AG04450 (cell line): ENCODE measurements at regions not wholly inside any gene's neighbourhood (a gene's known extent, or its start where the extent isn't known, plus 50 kb on each side); places are given as distances from the start of the nearest gene placed in this dataset.
"Not testable (repeated sequence)": the region's sequence is repeated elsewhere in the genome, so short reads cannot be mapped to it uniquely, and the experiment has no call there.

Experiments used
- CTCF ChIA-PET: fragments of 300-600, 350-600 bp; formaldehyde crosslinking; extraction: SDS; loops from one replicate; lab custom pipeline; 2022; ENCODE audit warnings: antibody characterized with exemption, inconsistent platforms; lab: Charles Lee
- POLR2A ChIA-PET: fragments of 350-600 bp; formaldehyde crosslinking; extraction: SDS; loops from one replicate; lab custom pipeline; 2021; ENCODE audit warnings: antibody characterized with exemption, inconsistent platforms; lab: Yijun Ruan, JAX
- DNase-seq: peaks from one replicate; pipeline ENCODE4 v3.0.0-alpha.2; 2011; ENCODE audit warnings: low read depth, low spot score
- H3K27ac ChIP-seq: one replicate; pipeline ENCODE4 v1.5.1; 2012; ENCODE audit warnings: low read depth, low read length, control low read depth
- H3K27me3 ChIP-seq: one replicate; pipeline ENCODE4 v1.6.0; 2012; ENCODE audit warnings: low read length; ENCODE audit not compliant: control insufficient read depth, insufficient read depth
- H3K4me3 ChIP-seq: 2 replicates; pipeline ENCODE4 v1.5.1; 2011; ENCODE audit warnings: mild to moderate bottlenecking, low read depth, low read length, control low read depth
- H3K9me3 ChIP-seq: 2 replicates; pipeline ENCODE4 v1.5.1; 2012; ENCODE audit warnings: low read length; ENCODE audit not compliant: control insufficient read depth, insufficient read depth
- CTCF ChIP-seq: IDR thresholded peaks from 2 replicates; pipeline ENCODE4 v1.5.1; 2011; ENCODE audit warnings: low read depth, low read length, control low read depth, inconsistent platforms

- POLR2A ChIA-PET = no interaction called here
- Histone ChIP-seq H3K27me3 (no peaks in the 10 kb centered on the region), H3K9me3 (peaks cover 7% of the 10 kb centered on the region), H3K27ac (no peak overlapping the region), H3K4me3 (no peak overlapping the region)
- no peak for TF ChIP-seq CTCF
- DNase-seq = no peak
- CTCF ChIA-PET = no interaction called here
Observed at GRCh38 chr5:56376128-56376527, 143.0 kb upstream of the ANKRD55 start.

- POLR2A ChIA-PET = no interaction called here
- TF ChIP-seq CTCF = no peak
Observed at GRCh38 chr5:56375011-56375410, 141.9 kb upstream of the ANKRD55 start.

GRCh38 chr5:56372491-56372890 is 139.4 kb upstream of the ANKRD55 start:
- DNase-seq, H3K9me3 ChIP-seq, H3K4me3 ChIP-seq, H3K27me3 ChIP-seq, POLR2A ChIA-PET, CTCF ChIA-PET, H3K27ac ChIP-seq: not testable (repeated sequence)

More at GRCh38 chr5:56375011-56375410, 141.9 kb upstream of the ANKRD55 start:
- Histone ChIP-seq H3K9me3 (peaks cover 7% of the 10 kb centered on the region), H3K4me3 (no peak overlapping the region), H3K27ac (no peak overlapping the region), H3K27me3 (no peaks in the 10 kb centered on the region)
- CTCF ChIA-PET = no interaction called here
- no peak for DNase-seq

GRCh38 chr5:56369361-56369811 is 136.3 kb upstream of the ANKRD55 start:
- Histone ChIP-seq H3K4me3 (no peak overlapping the region), H3K27ac (no peak overlapping the region), H3K9me3 (no peaks in the 10 kb centered on the region; the same call in 1 of the 2 replicates), H3K27me3 (no peaks in the 10 kb centered on the region)
- TF ChIP-seq CTCF = no peak
- ChIA-PET POLR2A (no interaction called here), CTCF (no interaction called here)
- no peak for DNase-seq

GRCh38 chr5:56367748-56368147 is 134.6 kb upstream of the ANKRD55 start:
- ChIA-PET CTCF (no interaction called here), POLR2A (no interaction called here)
- no peak overlapping the region for H3K4me3 ChIP-seq
- TF ChIP-seq CTCF = no peak
- H3K9me3 ChIP-seq = no peaks in the 10 kb centered on the region; the same call in 1 of the 2 replicates
- no peaks in the 10 kb centered on the region for H3K27me3 ChIP-seq
- no peak for DNase-seq
- H3K27ac ChIP-seq = no peak overlapping the region

GRCh38 chr5:56366986-56367385 is 133.9 kb upstream of the ANKRD55 start:
- DNase-seq = no peak
- ChIA-PET POLR2A (no interaction called here), CTCF (no interaction called here)
- no peak overlapping the region for H3K27ac ChIP-seq
- H3K27me3 ChIP-seq = no peaks in the 10 kb centered on the region
- no peak for TF ChIP-seq CTCF
- no peaks in the 10 kb centered on the region; the same call in 1 of the 2 replicates for H3K9me3 ChIP-seq
- H3K4me3 ChIP-seq = no peak overlapping the region
